ENCODE measurements at regions not wholly inside any gene's neighbourhood (a gene's known extent, or its start where the extent isn't known, plus 50 kb on each side); places are given as distances from the start of the nearest gene placed in this dataset.
A peak's percentile ranks its signal among the peaks of the same experiment; 100 is the strongest.

DNA sequence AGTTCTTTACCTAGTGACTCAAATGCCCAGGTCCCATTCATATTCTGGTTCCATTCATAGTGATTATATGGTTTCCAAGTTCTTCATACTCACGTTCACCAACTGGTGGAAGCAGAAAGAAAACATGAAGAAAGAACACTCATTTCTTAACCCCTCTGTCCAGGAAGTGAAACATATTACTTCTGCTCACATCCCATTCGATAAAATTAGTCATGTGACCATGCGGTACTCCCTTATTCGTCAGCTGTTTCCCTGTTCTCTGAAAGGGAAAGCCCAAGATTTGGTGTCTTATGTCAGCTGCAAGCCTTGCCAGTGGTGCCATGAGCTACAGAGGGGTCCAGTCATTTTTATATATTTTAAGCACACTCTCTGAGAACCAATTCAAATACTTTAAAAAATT is 387.0 kb upstream of the DMAC1 start:
- no peak for DNase-seq

DNA sequence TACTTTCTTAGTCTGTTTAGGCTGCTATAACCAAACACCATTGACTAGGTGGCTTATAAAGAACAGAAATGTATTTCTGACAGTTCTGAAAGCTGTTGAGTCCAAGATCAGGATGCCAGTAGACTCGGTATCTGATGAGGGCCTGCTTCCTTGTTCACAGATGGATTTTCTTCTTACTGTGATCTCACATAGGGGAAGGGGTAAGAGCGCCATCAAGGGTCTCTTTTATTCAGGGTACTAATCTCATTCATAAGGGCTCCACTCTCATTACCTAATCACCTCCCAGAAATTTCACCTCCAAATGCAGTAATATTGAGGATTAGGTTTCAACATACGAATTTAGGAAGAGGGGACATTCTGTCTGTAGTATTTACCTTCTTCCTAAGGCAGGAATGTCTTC is 384.0 kb upstream of the DMAC1 start:
- DNase-seq: no peak

DNA sequence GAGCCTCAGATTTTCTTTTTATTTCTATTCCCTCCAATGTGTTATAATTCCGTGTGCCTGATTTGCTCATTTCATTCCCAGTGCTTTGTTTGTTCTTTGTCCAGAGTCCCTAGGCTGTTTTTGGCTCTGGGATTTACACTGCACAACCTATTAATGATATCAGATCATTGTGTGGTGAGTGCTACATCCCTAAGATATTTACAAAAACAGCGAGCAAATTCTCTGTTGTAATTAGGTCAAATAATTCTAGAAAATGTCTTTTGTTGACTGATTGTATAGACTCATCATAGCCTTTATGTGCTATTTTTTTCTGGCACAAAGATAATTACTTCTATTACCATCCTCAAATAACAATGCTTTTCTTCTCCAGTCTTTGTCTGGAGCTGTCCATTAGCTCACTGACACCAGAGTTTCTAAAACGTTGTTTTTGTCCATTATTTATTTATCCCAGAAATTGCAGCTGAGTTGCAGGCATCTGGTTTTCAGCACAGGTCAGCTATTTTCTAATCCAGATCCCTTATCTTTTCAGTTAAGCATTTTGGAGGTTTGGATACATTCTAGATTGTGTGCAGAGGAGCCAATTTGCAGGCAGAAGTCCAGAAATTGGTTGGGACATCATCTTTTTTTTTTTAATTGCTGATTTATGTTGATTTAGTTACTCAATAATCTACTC is 379.9 kb upstream of the DMAC1 start:
- DNase-seq: no peak

DNA sequence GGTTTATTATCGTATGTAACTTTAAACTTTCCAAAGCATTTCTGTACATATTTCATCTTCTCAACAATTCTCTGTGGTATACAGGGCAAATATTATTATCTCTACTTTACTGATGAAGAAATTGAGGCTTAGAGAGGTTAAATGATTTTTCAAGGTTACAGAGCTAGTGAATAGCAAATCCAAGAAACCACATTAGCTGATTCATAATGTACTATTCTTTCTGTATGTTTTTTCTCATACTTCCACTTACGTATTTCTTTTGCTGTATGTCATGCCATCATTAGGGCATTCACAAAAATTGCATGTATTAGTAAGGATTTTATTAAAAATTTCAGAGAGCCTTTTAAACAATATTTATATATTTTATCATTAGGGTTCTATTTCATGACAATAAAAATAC is 372.4 kb upstream of the DMAC1 start:
- DNase-seq: no peak

DNA sequence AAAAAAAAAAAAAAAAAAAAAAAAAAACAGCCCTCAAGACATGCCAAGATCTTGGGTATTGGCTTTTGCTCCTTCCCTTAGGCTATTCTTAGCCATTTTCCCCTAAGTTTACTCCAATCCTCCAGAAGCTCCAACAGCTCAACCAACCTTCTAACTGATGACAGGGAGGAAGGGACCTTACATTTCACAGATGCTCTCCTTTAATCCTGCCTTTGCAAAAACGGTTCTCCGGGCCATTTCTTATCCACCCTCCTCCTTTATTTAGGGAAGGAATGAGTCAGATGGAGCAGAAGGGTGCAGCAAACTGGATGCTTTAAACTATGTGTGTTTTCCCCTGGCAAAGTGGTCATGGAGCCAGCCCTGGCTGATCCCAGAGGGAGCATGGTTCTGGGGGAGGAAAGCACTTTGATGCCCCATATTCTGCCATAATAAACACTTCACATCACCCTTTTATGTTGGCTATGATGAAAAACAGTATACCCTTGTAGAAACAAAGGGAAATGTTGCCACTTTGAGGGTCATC is 369.4 kb upstream of the DMAC1 start:
- DNase-seq: no peak

DNA sequence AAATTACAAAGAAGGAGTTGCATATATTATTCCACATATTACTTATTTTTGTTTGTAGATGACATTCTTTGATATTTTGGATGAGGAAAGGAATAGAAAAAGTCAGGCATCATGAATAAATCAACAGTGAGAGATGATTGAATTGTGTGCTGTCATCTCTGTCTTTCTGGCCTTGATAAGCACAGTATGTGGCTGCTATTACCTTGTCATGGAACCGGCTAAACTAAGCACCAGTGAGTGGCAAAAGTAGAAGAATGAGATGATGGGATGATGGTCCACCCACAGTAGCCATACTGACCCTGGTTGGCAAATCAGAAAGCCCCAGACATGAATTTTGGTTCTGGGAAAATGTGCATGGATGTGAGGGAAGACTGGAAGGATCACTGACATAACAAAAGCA is 361.2 kb upstream of the DMAC1 start:
- DNase-seq: no peak

DNA sequence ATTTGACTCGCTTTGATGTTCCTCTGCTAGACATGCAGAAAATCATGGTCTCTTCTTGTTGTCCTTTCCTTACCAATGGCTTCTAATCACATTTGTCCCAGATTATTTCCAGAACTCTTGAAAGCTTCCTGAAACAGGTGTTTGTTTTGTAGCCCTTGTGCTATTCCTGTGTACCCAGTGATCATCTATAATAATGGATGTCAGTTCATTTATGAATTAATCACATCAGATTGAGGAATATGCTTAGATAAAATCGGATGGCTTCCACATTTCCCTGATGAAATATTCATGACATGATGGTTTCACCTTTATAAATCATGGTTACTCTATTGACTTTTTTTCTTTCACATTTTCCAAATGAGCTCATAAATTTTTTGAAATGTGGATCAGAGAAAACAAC is 359.0 kb upstream of the DMAC1 start:
- DNase-seq: no peak

DNA sequence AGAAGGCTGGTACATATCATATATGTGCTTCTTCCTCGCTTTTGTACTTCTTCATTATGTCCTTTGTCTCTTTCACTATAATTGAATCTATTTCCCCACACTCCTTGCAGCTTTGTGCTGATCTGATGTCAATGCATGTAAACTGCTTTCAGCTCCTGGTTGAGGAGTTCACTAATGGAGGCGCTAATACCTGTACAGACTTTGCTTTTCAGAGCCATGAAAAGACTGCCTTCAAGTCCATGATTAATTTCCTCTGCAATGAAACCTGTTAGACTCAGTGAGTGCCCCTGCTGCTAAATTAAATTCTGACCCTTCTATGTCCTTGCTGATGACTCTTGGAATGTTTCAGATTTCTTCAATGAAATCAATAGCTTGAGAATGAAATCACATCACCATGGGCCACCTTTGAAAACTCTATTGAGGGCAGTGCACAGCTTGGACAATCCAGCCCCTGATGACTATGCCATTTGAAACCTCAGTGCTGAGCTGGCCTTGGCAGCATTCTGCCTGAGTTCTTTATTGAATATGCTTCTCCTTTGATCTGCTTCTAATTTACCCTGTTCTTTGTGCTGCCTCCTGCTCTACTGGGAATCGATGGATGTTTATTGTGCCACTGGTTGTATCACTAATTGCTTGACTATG is 358.2 kb upstream of the DMAC1 start:
- DNase-seq: no peak

DNA sequence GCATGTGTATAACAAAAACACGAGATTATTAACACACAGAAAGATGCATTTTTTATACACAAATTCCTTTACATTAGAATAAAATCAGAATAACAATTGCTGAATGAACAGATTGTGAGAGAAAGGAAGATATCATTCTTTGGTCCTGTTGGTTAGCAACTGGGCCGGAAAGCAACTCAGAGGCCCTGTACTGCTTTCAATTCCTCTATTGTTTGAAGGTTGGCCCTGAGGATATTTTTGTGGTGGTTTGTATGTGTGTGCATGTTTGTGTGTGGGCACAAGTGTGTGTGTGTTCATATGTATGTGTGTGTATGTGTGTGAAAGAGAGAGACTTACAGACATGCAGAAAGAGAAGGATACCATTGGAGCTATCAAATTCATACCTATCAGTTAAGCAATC is 356.8 kb upstream of the DMAC1 start:
- DNase-seq: no peak

DNA sequence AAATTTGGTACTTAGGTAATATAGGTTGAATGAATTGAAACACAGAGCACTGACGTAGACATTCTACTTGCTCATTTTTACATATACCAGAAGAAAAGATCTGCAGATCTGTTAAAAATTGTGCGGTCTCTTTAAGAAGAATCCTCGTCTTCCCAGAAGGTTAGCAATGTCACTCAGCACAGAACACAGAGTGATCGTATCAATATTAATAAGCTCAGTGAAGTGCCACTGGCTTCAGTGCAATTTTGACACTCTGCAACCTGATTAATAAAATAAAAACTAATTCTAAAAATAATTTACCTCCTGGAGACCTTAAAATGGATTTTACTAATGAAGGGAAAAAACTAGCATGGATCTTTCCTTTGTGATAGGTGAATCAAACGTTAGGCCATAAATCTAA is 356.1 kb upstream of the DMAC1 start:
- no peak for DNase-seq

DNA sequence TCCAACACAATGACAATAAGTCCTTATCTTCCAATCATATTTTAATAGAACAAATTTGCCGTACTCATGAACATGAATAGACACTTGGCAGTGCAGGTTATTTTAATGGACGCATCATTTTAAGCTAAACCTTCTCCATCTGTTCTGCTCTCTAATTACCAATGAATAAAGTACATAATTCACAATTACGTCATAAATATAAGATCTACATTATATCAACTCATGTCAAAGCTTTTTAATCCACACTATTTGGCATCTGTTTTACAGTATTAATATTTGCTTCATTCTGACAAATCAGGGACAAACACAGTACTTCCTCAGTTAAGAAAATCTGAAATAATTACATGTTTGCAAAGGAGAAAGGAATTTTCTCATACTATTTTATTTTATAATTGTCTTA is 344.1 kb upstream of the DMAC1 start:
- no peak for DNase-seq

DNA sequence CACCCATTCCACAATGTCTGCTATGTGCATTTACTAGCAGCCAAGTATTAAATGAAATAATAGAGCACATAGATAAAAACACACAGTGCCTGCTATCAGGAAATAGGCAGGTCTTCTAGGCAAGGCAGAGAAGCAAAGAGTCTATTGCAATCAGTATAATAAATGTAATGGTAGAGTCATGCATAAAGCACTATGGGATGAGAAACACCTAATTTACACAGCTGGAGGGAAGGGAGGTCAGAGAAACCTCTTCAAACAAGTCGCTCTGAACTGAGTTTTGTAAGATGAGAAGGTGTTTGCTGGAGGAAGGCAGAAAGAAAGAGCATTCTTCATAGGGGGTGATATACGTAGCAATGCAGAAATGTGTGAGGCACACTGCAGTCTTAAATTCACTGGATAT is 341.0 kb upstream of the DMAC1 start:
- no peak for DNase-seq

DNA sequence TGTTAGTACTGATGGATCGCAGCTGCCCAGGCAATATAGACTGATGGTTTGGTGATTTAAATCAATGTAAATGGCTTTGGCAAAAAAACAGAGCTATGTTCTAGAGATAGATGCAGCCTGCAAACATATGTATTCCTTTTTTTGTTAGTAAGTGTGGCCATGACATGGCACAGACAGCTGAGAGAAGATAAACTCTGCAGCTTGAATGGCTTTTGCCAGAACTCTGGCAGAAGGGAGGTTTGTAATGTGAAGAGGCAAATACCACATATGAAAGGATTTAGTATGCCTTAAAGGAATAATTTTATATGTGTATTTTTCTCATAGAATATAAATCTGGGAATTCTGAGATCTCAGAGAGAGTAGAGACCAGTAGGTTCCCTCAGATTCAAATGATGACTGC is 340.2 kb upstream of the DMAC1 start:
- DNase-seq: no peak

DNA sequence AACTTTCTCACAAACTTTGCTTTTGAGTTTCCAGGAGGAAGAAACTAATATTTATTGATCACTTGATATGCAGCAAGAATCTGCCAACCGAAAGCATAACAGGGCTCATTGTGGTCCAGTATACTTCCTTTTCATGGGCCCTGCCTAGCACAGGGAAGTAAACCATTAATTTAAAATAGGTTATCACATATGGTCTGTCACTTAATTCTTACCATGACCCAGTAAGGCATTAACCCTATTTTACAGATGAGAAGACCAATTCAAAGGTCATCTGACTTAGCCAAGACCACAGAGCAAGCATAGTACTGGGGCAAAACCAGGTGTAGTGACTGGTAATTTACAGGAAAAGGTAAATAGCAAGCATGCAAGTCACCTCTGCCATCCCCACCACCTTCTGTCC is 336.9 kb upstream of the DMAC1 start:
- no peak for DNase-seq

DNA sequence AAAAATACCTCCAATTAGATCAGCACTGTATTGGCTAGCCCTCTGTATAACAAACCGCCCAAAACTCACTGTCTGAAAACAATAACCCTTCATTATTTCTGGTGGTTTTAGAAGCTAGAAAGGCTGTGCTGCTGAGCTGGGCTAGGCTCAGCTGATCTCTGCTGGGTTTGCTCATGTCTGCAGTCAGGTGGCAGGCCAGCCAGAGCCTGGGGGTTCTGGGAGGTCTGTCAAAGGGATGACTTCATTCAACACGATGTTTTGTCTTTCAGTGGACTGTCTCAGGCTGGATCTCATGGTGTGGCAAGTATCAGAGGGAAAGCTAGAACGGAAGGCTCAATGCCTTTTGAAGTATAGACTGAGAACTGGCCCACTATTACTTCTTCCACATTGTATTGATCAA is 335.1 kb upstream of the DMAC1 start:
- no peak for DNase-seq

DNA sequence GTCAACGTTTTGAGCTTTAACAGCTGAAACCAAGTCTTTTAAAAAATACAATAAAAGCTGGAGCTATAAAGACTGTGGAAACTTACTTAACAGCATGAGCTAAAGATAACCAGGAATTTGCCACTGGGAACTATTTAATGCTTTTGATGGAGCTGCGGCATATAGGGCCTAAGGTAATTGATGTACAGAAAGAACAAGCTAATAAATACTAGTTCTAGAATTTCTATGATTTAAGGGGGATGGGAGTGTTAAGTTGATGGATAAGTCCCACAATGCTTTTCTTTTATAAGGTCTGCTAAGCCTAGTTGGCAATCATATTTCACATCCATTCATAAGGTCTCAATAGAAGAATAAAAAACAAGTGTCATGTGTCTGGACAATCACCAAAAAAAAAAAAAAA is 334.0 kb upstream of the DMAC1 start:
- no peak for DNase-seq

DNA sequence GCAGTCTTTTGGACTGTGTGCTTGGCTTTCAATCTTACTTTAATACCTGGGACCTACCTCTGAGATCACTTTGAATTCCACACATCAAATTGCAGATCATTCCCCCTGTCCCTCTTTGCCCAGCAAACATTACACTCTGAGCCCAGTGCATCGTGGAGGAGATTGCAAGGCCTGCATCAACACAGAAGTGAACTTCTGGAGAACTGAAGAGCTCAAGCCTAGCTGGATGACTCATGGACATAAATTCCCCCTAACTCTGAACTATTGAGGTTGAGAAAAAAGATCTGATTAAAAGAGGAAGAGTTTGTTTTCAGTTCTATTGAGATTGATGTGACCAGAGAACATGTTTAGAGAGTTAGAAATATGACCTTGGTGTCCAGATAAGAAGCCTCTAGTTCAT is 316.0 kb upstream of the DMAC1 start:
- no peak for DNase-seq

DNA sequence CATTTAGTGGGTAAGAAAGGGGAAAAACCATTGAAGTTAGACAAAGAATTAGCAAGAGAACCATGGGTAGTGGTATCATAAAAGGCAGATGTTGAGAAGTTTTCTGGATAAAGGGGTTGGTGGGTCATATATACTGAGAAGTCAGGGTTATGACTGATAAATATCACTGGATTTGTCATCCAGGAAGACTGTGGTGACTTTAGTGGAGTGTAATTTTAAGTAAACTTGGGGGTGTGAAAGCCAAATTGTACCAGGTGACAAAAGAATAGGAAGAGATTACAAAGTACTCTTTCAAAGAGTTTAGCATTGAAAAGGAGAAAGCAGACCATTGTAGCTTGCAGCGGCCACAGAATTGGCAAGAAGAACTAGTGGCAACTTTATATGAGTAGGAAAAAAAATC is 315.2 kb upstream of the DMAC1 start:
- DNase-seq: no peak

DNA sequence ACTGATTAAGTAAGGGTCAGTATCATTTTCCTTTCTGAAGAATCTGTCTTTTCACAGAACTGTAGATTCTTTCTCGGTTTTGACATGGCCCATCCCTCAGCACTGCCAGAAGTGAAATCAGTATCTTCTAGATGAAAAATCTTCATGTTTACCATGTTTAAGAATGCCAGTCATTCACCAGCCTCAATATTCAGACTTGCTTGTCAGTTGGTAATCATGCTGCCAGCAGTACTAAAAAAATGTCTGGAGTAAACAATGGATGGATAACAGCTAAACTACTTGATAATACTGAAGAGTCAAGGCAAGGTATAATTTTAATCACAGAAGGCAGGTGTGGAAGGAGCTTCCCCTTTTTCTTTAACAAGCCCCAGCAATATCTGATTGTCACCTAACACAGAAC is 306.8 kb upstream of the DMAC1 start:
- no peak for DNase-seq

DNA sequence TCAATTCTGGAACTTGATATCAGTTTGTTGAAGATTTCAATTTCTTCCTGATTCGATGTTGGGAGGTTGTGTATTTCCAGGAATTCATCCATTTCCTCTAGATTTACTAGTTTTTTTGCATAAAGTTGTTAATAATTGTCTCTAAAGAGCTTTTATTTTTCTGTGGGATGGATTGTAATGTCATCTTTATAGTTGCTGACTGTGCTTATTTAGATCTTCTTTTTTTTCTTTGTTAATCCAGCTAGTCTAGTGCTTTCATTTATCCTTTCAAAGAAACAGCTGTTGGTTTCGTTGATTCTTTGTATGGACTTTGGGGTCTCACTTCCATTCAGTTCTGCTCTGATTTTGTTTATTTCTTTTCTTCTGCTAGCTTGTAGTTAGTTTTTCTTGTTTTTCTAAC is 302.0 kb upstream of the DMAC1 start:
- DNase-seq: no peak

DNA sequence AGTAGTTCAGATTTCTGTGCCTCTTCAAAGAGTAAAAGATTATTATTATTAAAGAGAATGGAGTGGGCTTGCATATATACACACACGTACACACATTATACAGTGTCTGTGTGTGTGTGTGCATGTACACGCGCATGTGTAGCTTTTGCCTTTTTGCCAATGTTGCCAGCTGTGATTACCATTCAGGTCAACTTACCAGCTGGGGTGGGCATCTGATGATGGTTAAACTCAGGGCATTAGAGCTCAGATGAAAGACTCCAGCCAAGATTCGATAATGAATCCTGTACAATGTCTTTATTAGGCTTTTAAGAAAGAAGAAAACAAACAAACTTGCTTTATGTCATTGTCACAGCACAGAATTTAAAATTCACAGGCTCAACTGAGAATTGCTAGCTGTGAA is 296.5 kb upstream of the DMAC1 start:
- no peak for DNase-seq

DNA sequence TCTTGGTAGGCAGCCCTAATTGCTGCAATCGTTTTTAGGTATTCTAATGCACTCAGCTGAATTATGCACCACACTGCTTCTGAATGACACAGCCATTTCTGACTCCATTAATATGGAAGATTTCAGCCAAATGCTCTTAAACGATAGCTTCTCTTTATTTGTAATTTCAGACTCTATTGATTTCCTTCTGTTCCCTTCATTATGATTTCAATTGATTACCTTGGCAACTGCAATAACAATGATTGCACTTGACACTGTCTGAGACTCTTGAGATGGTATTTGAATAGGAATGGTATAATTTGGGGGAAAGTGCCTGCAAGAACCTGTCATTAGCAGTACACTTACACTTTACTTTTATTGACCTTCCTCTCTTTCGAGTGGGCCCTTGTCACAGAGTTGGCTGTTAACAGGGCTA is 296.1 kb upstream of the DMAC1 start:
- no peak for DNase-seq

DNA sequence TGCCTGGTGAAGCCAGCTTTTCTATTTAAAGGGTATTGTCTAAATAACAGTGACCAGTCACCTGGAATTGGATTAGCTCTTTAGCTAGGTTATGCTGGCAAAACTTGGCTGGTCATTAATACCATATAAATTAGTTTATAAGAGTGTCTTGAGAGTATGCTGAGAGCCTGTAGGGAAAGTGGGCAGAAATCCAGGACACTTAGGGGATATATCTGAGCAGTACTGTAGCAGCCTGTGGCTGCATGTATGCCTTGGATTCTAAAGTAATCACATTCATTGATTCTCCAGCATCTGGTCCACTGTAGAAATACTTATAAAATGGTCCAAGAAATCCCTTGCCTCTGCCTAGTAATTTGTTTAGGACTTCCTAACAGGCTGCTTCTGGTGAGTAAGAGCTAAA is 288.9 kb upstream of the DMAC1 start:
- DNase-seq: no peak

DNA sequence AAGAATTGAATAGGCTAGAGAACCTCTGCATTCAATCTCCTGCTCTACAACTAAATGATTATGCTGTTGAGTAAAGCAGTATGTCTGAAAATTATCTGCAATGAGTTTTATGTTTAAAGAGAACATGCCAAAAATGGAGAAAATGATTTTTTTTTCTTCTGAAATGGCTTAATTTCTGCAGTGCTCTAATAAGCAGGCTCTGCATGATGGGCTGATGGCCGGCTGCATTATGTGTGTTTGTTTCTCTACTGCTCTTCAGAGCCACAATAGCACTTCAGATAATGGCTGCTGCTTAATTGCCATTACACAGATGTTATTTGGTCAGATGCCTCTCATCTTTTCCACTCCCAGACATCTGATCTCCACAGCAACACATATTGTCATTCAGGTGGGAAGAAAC is 286.4 kb upstream of the DMAC1 start:
- DNase-seq: peak; percentile 6

DNA sequence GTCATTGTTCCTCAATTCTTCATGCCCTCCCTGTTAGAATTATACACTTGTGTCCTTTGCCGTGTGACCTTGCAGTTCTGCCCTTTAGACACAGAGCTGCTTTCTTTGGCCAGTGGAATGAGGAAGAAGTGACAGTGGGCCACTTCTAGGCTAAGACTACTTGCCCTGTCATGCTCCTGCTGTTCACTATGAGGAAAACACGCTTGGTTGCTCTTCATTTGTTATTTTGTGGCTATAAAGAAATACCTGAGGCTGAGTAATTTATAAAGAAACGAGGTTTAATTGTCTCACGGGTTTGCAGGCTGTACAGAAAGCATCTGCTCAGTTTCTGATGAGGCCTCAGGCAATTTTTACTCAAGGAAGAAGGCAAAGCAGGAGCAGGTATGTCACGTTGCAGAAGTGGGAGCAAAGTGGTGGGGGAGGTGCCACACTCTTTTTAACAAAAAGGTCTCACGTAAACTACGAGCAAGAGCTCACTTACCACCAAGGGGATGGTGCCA is 279.1 kb upstream of the DMAC1 start:
- no peak for DNase-seq

Measured in NCI-H2171 (cell line).